Mucosa of descending colon (tissue), 3 donors: ENCODE measurements at regions not wholly inside any gene's neighbourhood (a gene's known extent, or its start where the extent isn't known, plus 50 kb on each side); places are given as distances from the start of the nearest gene placed in this dataset.

ENCODE experiments used
- ATAC-seq: fragments of 200-7000 bp; cut with Tn5 transposase; one replicate; pipeline ENCODE4 v1.9.1; 2020; ENCODE audit warnings: mild to moderate bottlenecking, moderate library complexity
- DNase-seq, 3 donors: peaks; one replicate each; pipeline ENCODE4 v3.0.0-alpha.2; 2020
- H3K36me3 ChIP-seq: fragments of 200-600 bp; one replicate; pipeline ENCODE4 v1.8.0; 2021; ENCODE audit warnings: low read depth, mild to moderate bottlenecking
- H3K4me1 ChIP-seq: fragments of 200-600 bp; one replicate; pipeline ENCODE4 v1.8.0; 2021; ENCODE audit warnings: low read depth, mild to moderate bottlenecking
- H3K4me3 ChIP-seq: fragments of 200-600 bp; one replicate; pipeline ENCODE4 v1.8.0; 2021; ENCODE audit warnings: mild to moderate bottlenecking
- H3K9me3 ChIP-seq: fragments of 200-600 bp; one replicate; pipeline ENCODE4 v1.8.0; 2021; ENCODE audit warnings: mild to moderate bottlenecking
- intact Hi-C, 2 donors: fragments of 100-400 bp; cut with DNase I in 1 of 2; cut with micrococcal nuclease in 1 of 2; formaldehyde crosslinking; loops; one replicate each; pipeline versions ENCODE4 v1.11.0 to v1.11.1; 2022; cut with DNase I, micrococcal nuclease
- TF ChIP-seq, protein P1 (sequence below): fragments of 200-600 bp; IDR thresholded peaks from one replicate; pipeline ENCODE4 v1.8.0; 2022; ENCODE audit warnings: antibody characterized with exemption, mild to moderate bottlenecking
- donor health status: DM: no; HTN: no; CAD: no; lungs with moderate emphysema.
- donor health status: DM: no; HTN: no; CAD: no.
- donor health status: DM: no; HTN: yes; CAD: no.

- H3K36me3 ChIP-seq, result no peaks in the 10 kb centered on the region
- TF ChIP-seq, protein P1, sequence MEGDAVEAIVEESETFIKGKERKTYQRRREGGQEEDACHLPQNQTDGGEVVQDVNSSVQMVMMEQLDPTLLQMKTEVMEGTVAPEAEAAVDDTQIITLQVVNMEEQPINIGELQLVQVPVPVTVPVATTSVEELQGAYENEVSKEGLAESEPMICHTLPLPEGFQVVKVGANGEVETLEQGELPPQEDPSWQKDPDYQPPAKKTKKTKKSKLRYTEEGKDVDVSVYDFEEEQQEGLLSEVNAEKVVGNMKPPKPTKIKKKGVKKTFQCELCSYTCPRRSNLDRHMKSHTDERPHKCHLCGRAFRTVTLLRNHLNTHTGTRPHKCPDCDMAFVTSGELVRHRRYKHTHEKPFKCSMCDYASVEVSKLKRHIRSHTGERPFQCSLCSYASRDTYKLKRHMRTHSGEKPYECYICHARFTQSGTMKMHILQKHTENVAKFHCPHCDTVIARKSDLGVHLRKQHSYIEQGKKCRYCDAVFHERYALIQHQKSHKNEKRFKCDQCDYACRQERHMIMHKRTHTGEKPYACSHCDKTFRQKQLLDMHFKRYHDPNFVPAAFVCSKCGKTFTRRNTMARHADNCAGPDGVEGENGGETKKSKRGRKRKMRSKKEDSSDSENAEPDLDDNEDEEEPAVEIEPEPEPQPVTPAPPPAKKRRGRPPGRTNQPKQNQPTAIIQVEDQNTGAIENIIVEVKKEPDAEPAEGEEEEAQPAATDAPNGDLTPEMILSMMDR, result no peak
- H3K4me3 ChIP-seq, result no peak overlapping the region
- no peaks in the 10 kb centered on the region for H3K4me1 ChIP-seq
- intact Hi-C loops, result no loop called here
- DNase-seq (no peak), ATAC-seq (no peak)
- H3K9me3 ChIP-seq, result no peaks in the 10 kb centered on the region
Measured at GRCh38 chr12:68509242-68509641, 101.5 kb upstream of the RAP1B start.

- no peak for ATAC-seq
- Histone ChIP-seq H3K4me1 (no peaks in the 10 kb centered on the region), H3K4me3 (no peak overlapping the region), H3K9me3 (no peaks in the 10 kb centered on the region), H3K36me3 (no peaks in the 10 kb centered on the region)
- no peak for DNase-seq
- TF ChIP-seq, protein P1, result no peak
- intact Hi-C loops, result no loop called here
Measured at GRCh38 chr12:68510397-68510796, 100.3 kb upstream of the RAP1B start.

DNA sequence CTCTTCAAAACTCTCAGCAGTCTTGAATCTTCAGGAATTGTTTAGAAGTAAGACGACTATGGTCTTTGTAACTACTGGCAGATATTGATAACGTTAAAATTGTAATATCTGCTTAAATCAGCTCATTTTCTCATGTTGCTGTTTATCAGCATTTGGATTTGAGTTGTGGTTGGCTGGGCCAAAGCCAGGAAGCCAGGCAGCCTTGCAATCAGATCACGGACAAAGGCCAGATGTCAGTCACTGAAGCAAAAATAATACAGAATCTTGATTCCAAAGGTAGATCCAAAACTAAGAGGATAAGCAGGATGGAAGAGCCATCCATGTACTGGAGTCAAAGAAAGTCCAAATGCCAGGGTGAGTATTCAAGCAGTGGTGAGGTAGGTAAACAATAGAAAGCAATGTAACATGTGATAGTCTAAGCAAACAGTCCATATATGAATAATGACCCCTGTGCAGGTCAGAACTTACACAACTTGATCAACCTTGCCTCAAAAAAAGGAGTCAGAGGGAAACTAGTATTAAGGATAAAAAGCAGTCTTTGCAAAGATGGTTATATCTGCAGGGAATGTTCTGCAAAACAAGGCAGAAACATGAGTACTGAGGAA, 95.8 kb upstream of the RAP1B start:
- H3K4me1 ChIP-seq, result no peaks in the 10 kb centered on the region
- H3K36me3 ChIP-seq, result no peaks in the 10 kb centered on the region
- intact Hi-C loops, result no loop called here
- ATAC-seq (no peak), DNase-seq (no peak)
- no peak overlapping the region for H3K4me3 ChIP-seq
- TF ChIP-seq, protein P1, result no peak
- no peaks in the 10 kb centered on the region for H3K9me3 ChIP-seq

- ATAC-seq (no peak), DNase-seq (no peak)
- Histone ChIP-seq H3K4me3 (no peak overlapping the region), H3K4me1 (no peaks in the 10 kb centered on the region), H3K36me3 (no peaks in the 10 kb centered on the region), H3K9me3 (no peaks in the 10 kb centered on the region)
- intact Hi-C loops, result no loop called here
- TF ChIP-seq, protein P1, result no peak
Measured at GRCh38 chr12:68515793-68516192, 94.9 kb upstream of the RAP1B start.

GRCh38 chr12:68521321-68521839, 89.3 kb upstream of the RAP1B start:
- Histone ChIP-seq H3K4me3 (no peak overlapping the region), H3K4me1 (no peaks in the 10 kb centered on the region), H3K36me3 (no peaks in the 10 kb centered on the region), H3K9me3 (no peaks in the 10 kb centered on the region)
- TF ChIP-seq, protein P1, result no peak
- no peak for ATAC-seq
- no peak for DNase-seq
- intact Hi-C loops, result no loop called here
